ENCODE measurements at regions not wholly inside any gene's neighbourhood (a gene's known extent, or its start where the extent isn't known, plus 50 kb on each side); places are given as distances from the start of the nearest gene placed in this dataset.

- TF ChIP-seq EZH2 (IDR thresholded peaks at IDR 0.05; ENCODE audit: borderline replicate concordance, low read length) (no peak), CTCF (IDR thresholded peaks at IDR 0.05; ENCODE audit: low read length) (no peak)
Observed at GRCh38 chr20:39766333-39766732, 804.2 kb downstream of the DHX35 start.
